ENCODE measurements at regions not wholly inside any gene's neighbourhood (a gene's known extent, or its start where the extent isn't known, plus 50 kb on each side); places are given as distances from the start of the nearest gene placed in this dataset.

DNA sequence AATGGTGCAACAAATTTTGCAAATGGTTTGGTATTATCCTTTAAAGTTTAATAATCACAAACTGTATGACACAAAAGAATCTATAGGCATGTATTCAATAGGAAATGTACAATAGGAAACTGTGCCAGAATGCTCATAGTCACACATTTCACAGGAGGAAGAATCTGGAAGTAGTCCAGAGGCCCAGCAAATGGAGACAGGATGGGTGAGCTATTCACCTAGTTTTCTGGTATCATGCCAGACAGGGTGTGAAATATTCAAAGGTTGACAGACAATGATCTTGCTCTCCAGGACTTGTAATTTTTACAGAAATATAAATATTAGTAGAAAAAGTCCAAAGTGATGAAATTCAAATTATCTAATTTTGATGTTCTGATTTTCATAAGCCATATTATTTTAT, 520.1 kb upstream of the IMPG1 start:
- TF ChIP-seq POLR2A (IDR thresholded peaks at IDR 0.05): no peak
- TF ChIP-seq, protein P1, sequence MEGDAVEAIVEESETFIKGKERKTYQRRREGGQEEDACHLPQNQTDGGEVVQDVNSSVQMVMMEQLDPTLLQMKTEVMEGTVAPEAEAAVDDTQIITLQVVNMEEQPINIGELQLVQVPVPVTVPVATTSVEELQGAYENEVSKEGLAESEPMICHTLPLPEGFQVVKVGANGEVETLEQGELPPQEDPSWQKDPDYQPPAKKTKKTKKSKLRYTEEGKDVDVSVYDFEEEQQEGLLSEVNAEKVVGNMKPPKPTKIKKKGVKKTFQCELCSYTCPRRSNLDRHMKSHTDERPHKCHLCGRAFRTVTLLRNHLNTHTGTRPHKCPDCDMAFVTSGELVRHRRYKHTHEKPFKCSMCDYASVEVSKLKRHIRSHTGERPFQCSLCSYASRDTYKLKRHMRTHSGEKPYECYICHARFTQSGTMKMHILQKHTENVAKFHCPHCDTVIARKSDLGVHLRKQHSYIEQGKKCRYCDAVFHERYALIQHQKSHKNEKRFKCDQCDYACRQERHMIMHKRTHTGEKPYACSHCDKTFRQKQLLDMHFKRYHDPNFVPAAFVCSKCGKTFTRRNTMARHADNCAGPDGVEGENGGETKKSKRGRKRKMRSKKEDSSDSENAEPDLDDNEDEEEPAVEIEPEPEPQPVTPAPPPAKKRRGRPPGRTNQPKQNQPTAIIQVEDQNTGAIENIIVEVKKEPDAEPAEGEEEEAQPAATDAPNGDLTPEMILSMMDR (IDR thresholded peaks at IDR 0.05): no peak
- Histone ChIP-seq H3K27ac (no peak overlapping the region), H3K4me3 (no peak overlapping the region), H3K9me3 (no peaks in the 10 kb centered on the region), H3K27me3 (no peaks in the 10 kb centered on the region), H3K4me1 (no peaks in the 10 kb centered on the region), H3K36me3 (ENCODE audit: low read depth, missing control alignments) (no peaks in the 10 kb centered on the region)
- intact Hi-C loops (cut with DNase I; ENCODE audit: low total_unique reads): no loop called here
- DNase-seq: no peak

DNA sequence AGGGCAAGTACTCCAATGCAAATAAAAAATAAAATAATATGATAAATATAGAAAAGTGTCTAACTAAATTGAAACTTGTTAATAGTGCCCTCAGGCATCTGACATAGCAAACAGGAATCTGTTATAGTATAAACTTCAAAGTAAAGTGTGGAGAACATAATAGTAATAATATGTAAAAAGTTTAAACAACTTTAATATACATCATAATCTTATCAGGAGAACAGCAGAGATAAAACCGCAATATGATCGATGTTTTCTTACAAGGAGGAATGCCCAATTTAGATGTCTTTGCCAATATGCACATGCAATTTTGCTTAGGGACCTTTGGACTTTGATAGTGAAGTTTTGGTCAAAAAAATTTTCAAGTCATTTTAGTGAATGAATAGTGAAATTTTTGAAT, 514.8 kb upstream of the IMPG1 start:
- no peaks in the 10 kb centered on the region for H3K4me1 ChIP-seq
- H3K27me3 ChIP-seq: no peaks in the 10 kb centered on the region
- intact Hi-C loops (cut with DNase I; ENCODE audit: low total_unique reads): no loop called here
- H3K36me3 ChIP-seq (ENCODE audit: low read depth, missing control alignments): no peaks in the 10 kb centered on the region
- H3K9me3 ChIP-seq: no peaks in the 10 kb centered on the region
- DNase-seq: no peak
- H3K27ac ChIP-seq: no peak overlapping the region
- TF ChIP-seq, protein P1 (IDR thresholded peaks at IDR 0.05): no peak
- TF ChIP-seq POLR2A (IDR thresholded peaks at IDR 0.05): no peak
- no peak overlapping the region for H3K4me3 ChIP-seq
- 38 to 49% methylated on average over 2 of the region's 2 CpGs for WGBS, 2 donors

DNA sequence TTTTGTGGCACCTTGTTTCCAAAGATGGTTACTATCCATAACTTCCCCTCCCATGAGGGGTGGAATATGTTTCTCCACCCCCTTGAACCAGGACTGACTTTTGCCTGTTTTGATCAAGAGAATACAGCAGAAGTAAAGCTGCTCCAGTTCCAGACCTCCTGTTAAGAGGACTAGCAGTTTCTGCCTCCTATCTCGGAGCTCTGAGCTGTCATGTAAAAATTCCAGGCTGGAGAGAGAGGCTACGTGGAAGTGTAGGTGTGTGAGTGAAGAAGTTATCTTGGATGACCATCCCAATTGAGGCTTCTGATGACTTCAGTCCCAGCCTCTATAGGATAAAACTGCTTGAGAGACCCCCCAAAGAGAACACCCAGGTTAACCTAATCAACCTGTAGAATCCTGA, 511.7 kb upstream of the IMPG1 start:
- intact Hi-C loops (cut with DNase I; ENCODE audit: low total_unique reads): no loop called here
- Histone ChIP-seq H3K4me3 (no peak overlapping the region), H3K27ac (no peak overlapping the region), H3K9me3 (no peaks in the 10 kb centered on the region), H3K36me3 (ENCODE audit: low read depth, missing control alignments) (no peaks in the 10 kb centered on the region), H3K4me1 (no peaks in the 10 kb centered on the region), H3K27me3 (no peaks in the 10 kb centered on the region)
- no peak for DNase-seq
- TF ChIP-seq, protein P1 (IDR thresholded peaks at IDR 0.05): no peak
- no peak for TF ChIP-seq POLR2A (IDR thresholded peaks at IDR 0.05)
- 73 to 84% methylated on average over 2 of the region's 2 CpGs for WGBS, 2 donors

DNA sequence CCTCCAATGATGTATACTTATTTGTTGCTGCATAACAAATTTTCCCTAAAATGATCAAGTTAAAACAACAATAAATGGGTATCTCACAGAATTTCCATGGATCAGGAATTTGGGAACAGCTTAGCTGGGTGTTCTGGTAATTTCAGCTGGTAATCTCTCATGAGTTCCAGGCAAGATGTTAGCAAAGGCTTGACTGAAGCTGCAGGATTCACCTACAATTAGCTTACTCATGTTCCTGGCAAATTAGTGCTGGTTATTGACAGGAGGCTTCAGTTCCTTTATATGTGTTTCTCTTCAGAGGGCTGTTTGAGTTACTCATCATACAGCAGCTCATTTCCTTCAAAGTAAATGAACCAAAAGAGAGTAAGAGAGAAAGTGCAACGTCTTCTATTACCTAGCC, 506.3 kb upstream of the IMPG1 start:
- intact Hi-C loops (cut with DNase I; ENCODE audit: low total_unique reads): no loop called here
- no peak overlapping the region for H3K27ac ChIP-seq
- H3K27me3 ChIP-seq: no peaks in the 10 kb centered on the region
- DNase-seq: no peak
- H3K4me3 ChIP-seq: no peak overlapping the region
- no peaks in the 10 kb centered on the region for H3K36me3 ChIP-seq (ENCODE audit: low read depth, missing control alignments)
- TF ChIP-seq POLR2A (IDR thresholded peaks at IDR 0.05): no peak
- TF ChIP-seq, protein P1 (IDR thresholded peaks at IDR 0.05): no peak
- WGBS, 2 donors: 54 to 65% methylated on average over 1 of the region's 1 CpG
- H3K9me3 ChIP-seq: no peaks in the 10 kb centered on the region
- H3K4me1 ChIP-seq: no peaks in the 10 kb centered on the region

DNA sequence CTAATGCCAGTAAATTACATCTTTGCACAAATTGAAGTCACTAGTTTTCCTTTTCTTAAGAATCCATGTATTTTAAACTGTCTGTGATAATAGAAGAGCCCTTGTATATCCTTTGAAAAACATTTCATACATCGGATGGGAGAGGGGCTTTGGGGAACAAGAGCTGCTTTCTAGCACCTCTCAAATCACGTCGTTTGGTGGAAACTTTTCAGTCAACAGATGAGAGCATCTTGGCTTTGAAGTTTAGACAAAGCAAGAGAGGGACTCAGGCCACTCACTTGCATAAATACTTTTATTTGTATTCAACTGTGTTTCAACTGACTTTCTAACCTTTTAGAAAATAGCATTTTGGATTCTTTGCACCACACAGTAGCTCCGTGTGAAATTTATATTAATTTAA, 502.3 kb upstream of the IMPG1 start:
- H3K27ac ChIP-seq: no peak overlapping the region
- 36 to 39% methylated on average over 4 of the region's 4 CpGs for WGBS, 2 donors
- no peaks in the 10 kb centered on the region for H3K27me3 ChIP-seq
- H3K4me1 ChIP-seq: no peaks in the 10 kb centered on the region
- no peak overlapping the region for H3K4me3 ChIP-seq
- no peak for DNase-seq
- no peaks in the 10 kb centered on the region for H3K36me3 ChIP-seq (ENCODE audit: low read depth, missing control alignments)
- intact Hi-C loops (cut with DNase I; ENCODE audit: low total_unique reads): no loop called here
- H3K9me3 ChIP-seq: no peaks in the 10 kb centered on the region
- TF ChIP-seq, protein P1 (IDR thresholded peaks at IDR 0.05): no peak
